PC-3 (cell line): ENCODE measurements at regions not wholly inside any gene's neighbourhood (a gene's known extent, or its start where the extent isn't known, plus 50 kb on each side); places are given as distances from the start of the nearest gene placed in this dataset.

Source experiments
- EZH2 ChIP-seq: fragments of 300-600 bp; sonication (generic); IDR thresholded peaks from one replicate; pipeline ENCODE4 v1.6.1; 2017; ENCODE audit warnings: antibody characterized with exemption, mild to moderate bottlenecking, low read length; ENCODE audit not compliant: unreplicated experiment
- EZH2phosphoT487 ChIP-seq: fragments of 300-600 bp; sonication (generic); IDR thresholded peaks from 2 replicates; pipeline ENCODE4 v1.6.1; 2018; ENCODE audit warnings: mild to moderate bottlenecking, antibody characterized with exemption, low read length, borderline replicate concordance
- TF ChIP-seq, protein P1 (sequence below): fragments of 300-600 bp; sonication (generic); conservative IDR thresholded peaks from 2 replicates; pipeline ENCODE4 v1.5.1; 2017; ENCODE audit warnings: antibody characterized with exemption, low read depth, mild to moderate bottlenecking, low read length

GRCh38 chr15:70245932-70246622, 148.4 kb upstream of the TLE3 start:
- TF ChIP-seq EZH2 (no peak), EZH2phosphoT487 (no peak)
- TF ChIP-seq, protein P1, sequence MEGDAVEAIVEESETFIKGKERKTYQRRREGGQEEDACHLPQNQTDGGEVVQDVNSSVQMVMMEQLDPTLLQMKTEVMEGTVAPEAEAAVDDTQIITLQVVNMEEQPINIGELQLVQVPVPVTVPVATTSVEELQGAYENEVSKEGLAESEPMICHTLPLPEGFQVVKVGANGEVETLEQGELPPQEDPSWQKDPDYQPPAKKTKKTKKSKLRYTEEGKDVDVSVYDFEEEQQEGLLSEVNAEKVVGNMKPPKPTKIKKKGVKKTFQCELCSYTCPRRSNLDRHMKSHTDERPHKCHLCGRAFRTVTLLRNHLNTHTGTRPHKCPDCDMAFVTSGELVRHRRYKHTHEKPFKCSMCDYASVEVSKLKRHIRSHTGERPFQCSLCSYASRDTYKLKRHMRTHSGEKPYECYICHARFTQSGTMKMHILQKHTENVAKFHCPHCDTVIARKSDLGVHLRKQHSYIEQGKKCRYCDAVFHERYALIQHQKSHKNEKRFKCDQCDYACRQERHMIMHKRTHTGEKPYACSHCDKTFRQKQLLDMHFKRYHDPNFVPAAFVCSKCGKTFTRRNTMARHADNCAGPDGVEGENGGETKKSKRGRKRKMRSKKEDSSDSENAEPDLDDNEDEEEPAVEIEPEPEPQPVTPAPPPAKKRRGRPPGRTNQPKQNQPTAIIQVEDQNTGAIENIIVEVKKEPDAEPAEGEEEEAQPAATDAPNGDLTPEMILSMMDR, result no peak
